ENCODE measurements at regions not wholly inside any gene's neighbourhood (a gene's known extent, or its start where the extent isn't known, plus 50 kb on each side); places are given as distances from the start of the nearest gene placed in this dataset.

DNA sequence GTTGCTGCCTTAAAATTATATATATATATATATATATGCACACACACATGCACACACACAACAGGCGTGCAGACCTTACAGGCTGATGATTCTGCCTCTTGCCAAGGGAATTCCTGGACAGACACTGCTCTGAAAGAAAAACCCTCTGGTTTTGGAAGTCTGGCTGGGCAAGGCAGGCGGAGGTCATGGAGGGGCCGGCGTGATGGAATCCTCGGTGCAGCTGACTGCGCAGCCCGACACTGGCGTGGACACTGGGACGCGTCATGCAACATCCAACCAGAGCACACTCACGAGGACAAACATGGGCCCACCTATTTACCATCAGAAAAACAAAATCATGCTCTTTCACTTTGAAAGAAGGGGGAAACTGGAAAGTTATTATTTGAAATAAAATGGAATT lies 235.3 kb downstream of the ZNF516 start:
- peak in 1 of 2 donors; percentile 11 for DNase-seq (ENCODE audit: low read depth in 2 of 2)
- no peaks in the 10 kb centered on the region for H4K20me1 ChIP-seq (ENCODE audit: control insufficient read depth, extremely low read depth, insufficient read depth, low read length)

GRCh38 chr18:76259096-76259495 lies 235.9 kb downstream of the ZNF516 start:
- Histone ChIP-seq H3K4me3 (replicated peaks in 1 of 4; ENCODE audit: control extremely low read depth in 1 of 4, insufficient read depth in 1 of 4, low read depth in 3 of 4, low read length in 4 of 4) (no peak overlapping the region), H3K36me3 (ENCODE audit: control insufficient read depth, insufficient read depth, low read length) (no peaks in the 10 kb centered on the region), H3K9ac (ENCODE audit: insufficient read depth, low read length) (no peak overlapping the region), H2AFZ (ENCODE audit: low read length) (no peak overlapping the region), H3K4me1 (ENCODE audit: control insufficient read depth, extremely low read depth, insufficient read depth, low read length) (no peaks in the 10 kb centered on the region), H3K27me3 (ENCODE audit: control insufficient read depth, insufficient read depth, low read length) (peaks cover 2% of the 10 kb centered on the region), H3K27ac (ENCODE audit: insufficient read depth, low read length) (no peak overlapping the region), H3K4me2 (ENCODE audit: extremely low read depth, insufficient read depth, low read length) (no peak overlapping the region), H3K9me3 (ENCODE audit: control insufficient read depth, insufficient read depth, low read depth, low read length) (no peaks in the 10 kb centered on the region), H3K79me2 (ENCODE audit: control insufficient read depth, insufficient read depth, low read length) (no peaks in the 10 kb centered on the region), H4K20me1 (ENCODE audit: control insufficient read depth, extremely low read depth, insufficient read depth, low read length) (no peaks in the 10 kb centered on the region)
- DNase-seq (ENCODE audit: low read depth in 2 of 2): peak in 1 of 2 donors; percentile 34
- no peak for TF ChIP-seq EZH2 (IDR thresholded peaks at IDR 0.05; ENCODE audit: low read length, missing control alignments)
- TF ChIP-seq, protein P1, sequence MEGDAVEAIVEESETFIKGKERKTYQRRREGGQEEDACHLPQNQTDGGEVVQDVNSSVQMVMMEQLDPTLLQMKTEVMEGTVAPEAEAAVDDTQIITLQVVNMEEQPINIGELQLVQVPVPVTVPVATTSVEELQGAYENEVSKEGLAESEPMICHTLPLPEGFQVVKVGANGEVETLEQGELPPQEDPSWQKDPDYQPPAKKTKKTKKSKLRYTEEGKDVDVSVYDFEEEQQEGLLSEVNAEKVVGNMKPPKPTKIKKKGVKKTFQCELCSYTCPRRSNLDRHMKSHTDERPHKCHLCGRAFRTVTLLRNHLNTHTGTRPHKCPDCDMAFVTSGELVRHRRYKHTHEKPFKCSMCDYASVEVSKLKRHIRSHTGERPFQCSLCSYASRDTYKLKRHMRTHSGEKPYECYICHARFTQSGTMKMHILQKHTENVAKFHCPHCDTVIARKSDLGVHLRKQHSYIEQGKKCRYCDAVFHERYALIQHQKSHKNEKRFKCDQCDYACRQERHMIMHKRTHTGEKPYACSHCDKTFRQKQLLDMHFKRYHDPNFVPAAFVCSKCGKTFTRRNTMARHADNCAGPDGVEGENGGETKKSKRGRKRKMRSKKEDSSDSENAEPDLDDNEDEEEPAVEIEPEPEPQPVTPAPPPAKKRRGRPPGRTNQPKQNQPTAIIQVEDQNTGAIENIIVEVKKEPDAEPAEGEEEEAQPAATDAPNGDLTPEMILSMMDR (conservative IDR thresholded peaks at IDR 0.05 in 1 of 2, IDR thresholded peaks at IDR 0.05 in 1 of 2; ENCODE audit: low read depth in 1 of 2, low read length in 2 of 2): peak in 1 of 2 donors; percentile 26

More for the DNA sequence above, 235.3 kb downstream of the ZNF516 start:
- Histone ChIP-seq H3K9ac (ENCODE audit: insufficient read depth, low read length) (no peak overlapping the region), H3K27ac (ENCODE audit: insufficient read depth, low read length) (no peak overlapping the region), H3K4me3 (replicated peaks in 1 of 4; ENCODE audit: control extremely low read depth in 1 of 4, insufficient read depth in 1 of 4, low read depth in 3 of 4, low read length in 4 of 4) (no peak overlapping the region), H3K27me3 (ENCODE audit: control insufficient read depth, insufficient read depth, low read length) (peaks cover 2% of the 10 kb centered on the region), H3K79me2 (ENCODE audit: control insufficient read depth, insufficient read depth, low read length) (no peaks in the 10 kb centered on the region), H3K4me2 (ENCODE audit: extremely low read depth, insufficient read depth, low read length) (no peak overlapping the region), H3K36me3 (ENCODE audit: control insufficient read depth, insufficient read depth, low read length) (no peaks in the 10 kb centered on the region), H3K9me3 (ENCODE audit: control insufficient read depth, insufficient read depth, low read depth, low read length) (no peaks in the 10 kb centered on the region), H2AFZ (ENCODE audit: low read length) (no peak overlapping the region), H3K4me1 (ENCODE audit: control insufficient read depth, extremely low read depth, insufficient read depth, low read length) (no peaks in the 10 kb centered on the region)
- TF ChIP-seq, protein P1 (conservative IDR thresholded peaks at IDR 0.05 in 1 of 2, IDR thresholded peaks at IDR 0.05 in 1 of 2; ENCODE audit: low read depth in 1 of 2, low read length in 2 of 2): no peak
- TF ChIP-seq EZH2 (IDR thresholded peaks at IDR 0.05; ENCODE audit: low read length, missing control alignments): no peak

DNA sequence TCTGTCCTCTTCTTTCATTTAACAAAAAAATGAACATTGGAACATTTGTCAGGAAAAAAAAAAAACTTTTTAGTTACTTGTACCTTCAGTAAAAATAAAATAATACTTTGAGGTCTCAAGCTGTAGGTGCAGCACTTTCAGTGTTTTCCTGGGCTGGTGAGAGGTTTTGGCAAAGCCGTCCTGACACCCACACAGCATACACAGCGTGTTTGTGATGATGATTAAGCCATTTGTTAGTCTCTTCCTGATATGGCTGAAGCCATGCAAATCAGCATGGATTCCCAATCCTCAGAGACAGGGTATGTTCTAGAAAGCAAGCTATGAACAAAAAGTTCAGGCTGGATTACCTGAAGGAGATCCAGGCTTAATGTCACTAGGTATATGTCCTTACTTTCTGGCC lies 236.8 kb downstream of the ZNF516 start:
- H3K27ac ChIP-seq (ENCODE audit: insufficient read depth, low read length): no peak overlapping the region
- H3K79me2 ChIP-seq (ENCODE audit: control insufficient read depth, insufficient read depth, low read length): no peaks in the 10 kb centered on the region
- peak in 1 of 2 donors; percentile 66 for DNase-seq (ENCODE audit: low read depth in 2 of 2)
- H3K27me3 ChIP-seq (ENCODE audit: control insufficient read depth, insufficient read depth, low read length): peaks cover 2% of the 10 kb centered on the region
- H3K9ac ChIP-seq (ENCODE audit: insufficient read depth, low read length): no peak overlapping the region
- no peaks in the 10 kb centered on the region for H3K36me3 ChIP-seq (ENCODE audit: control insufficient read depth, insufficient read depth, low read length)
- no peaks in the 10 kb centered on the region for H3K9me3 ChIP-seq (ENCODE audit: control insufficient read depth, insufficient read depth, low read depth, low read length)
- no peaks in the 10 kb centered on the region for H3K4me1 ChIP-seq (ENCODE audit: control insufficient read depth, extremely low read depth, insufficient read depth, low read length)
- H4K20me1 ChIP-seq (ENCODE audit: control insufficient read depth, extremely low read depth, insufficient read depth, low read length): no peaks in the 10 kb centered on the region
- TF ChIP-seq EZH2 (IDR thresholded peaks at IDR 0.05; ENCODE audit: low read length, missing control alignments): no peak
- TF ChIP-seq, protein P1 (conservative IDR thresholded peaks at IDR 0.05 in 1 of 2, IDR thresholded peaks at IDR 0.05 in 1 of 2; ENCODE audit: low read depth in 1 of 2, low read length in 2 of 2): no peak
- H3K4me3 ChIP-seq (replicated peaks in 1 of 4; ENCODE audit: control extremely low read depth in 1 of 4, insufficient read depth in 1 of 4, low read depth in 3 of 4, low read length in 4 of 4): no peak overlapping the region
- H2AFZ ChIP-seq (ENCODE audit: low read length): no peak overlapping the region
- no peak overlapping the region for H3K4me2 ChIP-seq (ENCODE audit: extremely low read depth, insufficient read depth, low read length)

All from fibroblast of lung (primary cell).